ENCODE measurements at regions not wholly inside any gene's neighbourhood (a gene's known extent, or its start where the extent isn't known, plus 50 kb on each side); places are given as distances from the start of the nearest gene placed in this dataset.
"Not testable (repeated sequence)": the region's sequence is repeated elsewhere in the genome, so short reads cannot be mapped to it uniquely, and the experiment has no call there.

GRCh38 chrX:123788193-123788592, 55.3 kb upstream of the THOC2 start:
- ChIA-PET CTCF (interaction anchor here (0.6 to 1.7 kb wide), 3 partner anchors 10 to 87 kb away, joined by 3 to 8 read pairs (median 3); no protein-coding TSS in a partner anchor), POLR2A (interaction anchor here (1.6 kb wide), 1 partner anchor 15 kb away, joined by 6 read pairs; no protein-coding TSS in a partner anchor)
- DNase-seq (ENCODE audit: extremely low spot score) = not testable (repeated sequence)
- peak; percentile 94 for TF ChIP-seq ZNF384 (IDR thresholded peaks at IDR 0.05)

GRCh38 chrX:123788744-123789143, 55.9 kb upstream of the THOC2 start:
- ChIA-PET POLR2A (interaction anchor here (1.6 kb wide), 1 partner anchor 15 kb away, joined by 6 read pairs; no protein-coding TSS in a partner anchor), CTCF (interaction anchor here (0.6 to 1.7 kb wide), 3 partner anchors 8 to 88 kb away, joined by 3 to 8 read pairs (median 3); no protein-coding TSS in a partner anchor)
- TF ChIP-seq PKNOX1 (IDR thresholded peaks at IDR 0.05) (no peak), FOXM1 (IDR thresholded peaks at IDR 0.05; ENCODE audit: borderline replicate concordance) (no peak), L3MBTL2 (conservative IDR thresholded peaks at IDR 0.05) (no peak), CTBP1 (IDR thresholded peaks at IDR 0.05; ENCODE audit: borderline replicate concordance) (no peak), SUZ12 (IDR thresholded peaks at IDR 0.05) (no peak), HDGF (IDR thresholded peaks at IDR 0.05; ENCODE audit: borderline replicate concordance) (no peak), BHLHE40 (IDR thresholded peaks at IDR 0.05; ENCODE audit: borderline replicate concordance) (no peak), NFRKB (IDR thresholded peaks at IDR 0.05) (no peak)
- no peak for DNase-seq (ENCODE audit: extremely low spot score)

- DNase-seq (ENCODE audit: extremely low spot score) = no peak
- TF ChIP-seq L3MBTL2 (conservative IDR thresholded peaks at IDR 0.05) = no peak
- TF ChIP-seq SP1 (IDR thresholded peaks at IDR 0.05) = no peak
- no peak for TF ChIP-seq ELF4 (IDR thresholded peaks at IDR 0.05)
- TF ChIP-seq CTBP1 (IDR thresholded peaks at IDR 0.05; ENCODE audit: borderline replicate concordance) = no peak
- TF ChIP-seq FOXK2 (IDR thresholded peaks at IDR 0.05) = no peak
- TF ChIP-seq NFRKB (IDR thresholded peaks at IDR 0.05) = no peak
- TF ChIP-seq HDGF (IDR thresholded peaks at IDR 0.05; ENCODE audit: borderline replicate concordance) = no peak
- TF ChIP-seq BHLHE40 (IDR thresholded peaks at IDR 0.05; ENCODE audit: borderline replicate concordance) = no peak
- TF ChIP-seq FOXA1 (IDR thresholded peaks at IDR 0.05) = no peak
- CTCF ChIA-PET = no interaction called here
- POLR2A ChIA-PET = no interaction called here
Measured at GRCh38 chrX:123797543-123798447, 62.1 kb upstream of the XIAP start.

- POLR2A ChIA-PET = not testable (repeated sequence)
Measured at GRCh38 chrX:123798706-123799430, 61.0 kb upstream of the XIAP start.

GRCh38 chrX:123801901-123802300, 58.0 kb upstream of the XIAP start:
- ChIA-PET POLR2A (no interaction called here), CTCF (interaction anchor here (1.3 kb wide), 1 partner anchor 24 kb away, joined by 3 read pairs; no protein-coding TSS in a partner anchor)
- TF ChIP-seq NFRKB (IDR thresholded peaks at IDR 0.05) (no peak), L3MBTL2 (conservative IDR thresholded peaks at IDR 0.05) (no peak), FOXA1 (IDR thresholded peaks at IDR 0.05) (no peak), ZNF384 (IDR thresholded peaks at IDR 0.05) (no peak), TARDBP (IDR thresholded peaks at IDR 0.05) (no peak), LEF1 (IDR thresholded peaks at IDR 0.05; ENCODE audit: borderline replicate concordance) (no peak), ELF4 (IDR thresholded peaks at IDR 0.05) (no peak), ARNT (IDR thresholded peaks at IDR 0.05) (no peak), PKNOX1 (IDR thresholded peaks at IDR 0.05) (no peak), SUZ12 (IDR thresholded peaks at IDR 0.05) (no peak), FOXM1 (IDR thresholded peaks at IDR 0.05; ENCODE audit: borderline replicate concordance) (no peak), FOXK2 (IDR thresholded peaks at IDR 0.05) (no peak), SP1 (IDR thresholded peaks at IDR 0.05) (no peak), HDGF (IDR thresholded peaks at IDR 0.05; ENCODE audit: borderline replicate concordance) (no peak), BHLHE40 (IDR thresholded peaks at IDR 0.05; ENCODE audit: borderline replicate concordance) (no peak), CTBP1 (IDR thresholded peaks at IDR 0.05; ENCODE audit: borderline replicate concordance) (no peak)
- DNase-seq (ENCODE audit: extremely low spot score) = no peak

More at GRCh38 chrX:123798706-123799430, 61.0 kb upstream of the XIAP start:
- CTCF ChIA-PET = interaction anchor here (1.5 kb wide), 1 partner anchor 21 kb away, joined by 4 read pairs; no protein-coding TSS in a partner anchor
- not testable (repeated sequence) for DNase-seq (ENCODE audit: extremely low spot score)

GRCh38 chrX:123803331-123803983, 56.4 kb upstream of the XIAP start:
- TF ChIP-seq SUZ12 (IDR thresholded peaks at IDR 0.05) (no peak), ELF4 (IDR thresholded peaks at IDR 0.05) (no peak), SP1 (IDR thresholded peaks at IDR 0.05) (no peak), L3MBTL2 (conservative IDR thresholded peaks at IDR 0.05) (no peak)
- CTCF ChIA-PET = interaction anchor here (1.2 to 1.3 kb wide), 2 partner anchors 25 to 30 kb away, joined by 4 to 5 read pairs; no protein-coding TSS in a partner anchor
- POLR2A ChIA-PET = interaction anchor here (0.9 to 1.0 kb wide), 4 partner anchors 15 to 57 kb away, joined by 3 to 6 read pairs (median 5); no protein-coding TSS in a partner anchor
- DNase-seq (ENCODE audit: extremely low spot score) = peak; percentile 32

GRCh38 chrX:123803984-123804365, 55.9 kb upstream of the XIAP start:
- CTCF ChIA-PET = interaction anchor here (1.2 to 1.3 kb wide), 2 partner anchors 26 to 30 kb away, joined by 4 to 5 read pairs; no protein-coding TSS in a partner anchor
- POLR2A ChIA-PET = interaction anchor here (0.6 to 1.0 kb wide), 5 partner anchors 16 to 57 kb away, joined by 3 to 6 read pairs (median 4); no protein-coding TSS in a partner anchor
- DNase-seq (ENCODE audit: extremely low spot score) = not testable (repeated sequence)
